CD1c-positive myeloid dendritic cell (primary cell): ENCODE measurements at regions not wholly inside any gene's neighbourhood (a gene's known extent, or its start where the extent isn't known, plus 50 kb on each side); places are given as distances from the start of the nearest gene placed in this dataset.
A peak's percentile ranks its signal among the peaks of the same experiment; 100 is the strongest.
"Not testable (repeated sequence)": the region's sequence is repeated elsewhere in the genome, so short reads cannot be mapped to it uniquely, and the experiment has no call there.

ENCODE experiments used
- DNase-seq: peaks from one replicate; pipeline ENCODE4 v3.0.0-alpha.2; 2016; ENCODE audit errors: extremely low spot score

DNA sequence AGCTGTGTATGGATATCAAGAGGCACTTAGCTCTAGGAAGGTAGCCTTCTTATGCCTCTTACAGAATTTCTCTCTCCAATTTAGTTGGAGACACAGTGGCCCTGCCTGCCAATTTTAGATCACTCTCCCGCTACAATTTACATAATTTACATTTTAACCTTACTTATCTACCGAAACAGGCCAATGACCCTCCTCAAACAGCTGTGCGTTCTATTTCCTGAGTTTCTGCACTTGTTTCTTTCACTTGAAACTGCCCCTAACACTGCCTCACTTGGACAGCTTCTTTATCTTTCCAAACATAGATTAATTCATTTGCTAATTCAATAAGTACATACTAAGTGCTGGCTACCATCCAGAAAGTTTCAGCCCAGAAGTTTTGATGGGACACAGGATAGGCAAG lies 52.9 kb upstream of the HDDC2 start:
- no peak for DNase-seq

DNA sequence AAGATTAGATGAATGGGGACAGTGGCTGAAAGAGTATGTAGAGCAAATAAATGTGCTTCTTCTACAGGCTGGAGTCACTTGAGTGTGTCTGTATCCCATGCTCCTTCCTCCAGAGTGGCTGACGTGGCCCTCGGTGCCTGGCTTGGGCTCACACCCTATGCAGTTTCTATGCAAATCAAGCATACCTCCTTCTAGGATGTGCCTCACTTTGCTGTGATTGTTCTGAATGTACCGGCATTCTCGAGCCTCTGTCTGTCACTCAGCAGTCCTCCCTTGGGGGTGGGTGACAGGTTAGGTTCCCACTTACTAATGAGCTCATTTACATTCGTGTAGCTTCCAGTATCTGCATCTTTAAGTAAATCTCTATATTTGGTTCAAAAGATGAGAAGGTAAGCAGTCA lies 55.1 kb upstream of the HDDC2 start:
- no peak for DNase-seq

DNA sequence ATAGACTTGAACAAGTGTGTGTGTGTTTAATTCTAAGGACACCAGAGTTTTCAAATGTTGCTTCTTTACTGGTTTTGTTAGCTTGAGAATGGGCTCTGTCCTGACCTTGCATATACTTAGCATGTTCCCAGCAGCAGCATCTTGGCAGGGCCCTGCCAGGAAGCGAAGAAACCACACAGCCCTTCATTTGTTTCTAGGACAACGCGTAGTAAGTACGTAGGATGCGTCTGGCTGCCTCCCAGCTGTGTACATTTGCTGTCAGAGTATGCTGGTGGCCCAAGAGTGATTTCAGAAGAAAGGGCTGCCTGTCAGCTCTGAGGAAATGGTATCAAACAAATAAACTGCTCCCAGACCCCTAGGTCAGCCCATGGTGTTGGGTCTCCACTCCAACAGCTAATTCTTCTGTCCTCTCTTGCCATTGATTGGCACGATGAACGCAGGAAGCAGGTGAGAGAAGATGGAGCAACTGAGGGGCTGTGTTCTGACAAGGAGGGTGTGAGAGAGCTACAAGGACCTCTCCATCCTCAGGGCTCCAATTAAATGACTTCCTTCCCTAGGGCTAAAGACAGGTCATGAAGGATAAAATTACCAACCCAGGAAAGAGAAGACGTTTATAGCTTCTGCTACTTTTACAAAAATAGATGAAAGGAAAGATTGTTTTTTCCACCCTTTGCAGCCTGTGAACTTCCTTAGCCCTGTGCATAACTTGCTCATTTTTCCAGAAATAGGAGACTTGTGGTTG lies 55.9 kb upstream of the HDDC2 start:
- no peak for DNase-seq

DNA sequence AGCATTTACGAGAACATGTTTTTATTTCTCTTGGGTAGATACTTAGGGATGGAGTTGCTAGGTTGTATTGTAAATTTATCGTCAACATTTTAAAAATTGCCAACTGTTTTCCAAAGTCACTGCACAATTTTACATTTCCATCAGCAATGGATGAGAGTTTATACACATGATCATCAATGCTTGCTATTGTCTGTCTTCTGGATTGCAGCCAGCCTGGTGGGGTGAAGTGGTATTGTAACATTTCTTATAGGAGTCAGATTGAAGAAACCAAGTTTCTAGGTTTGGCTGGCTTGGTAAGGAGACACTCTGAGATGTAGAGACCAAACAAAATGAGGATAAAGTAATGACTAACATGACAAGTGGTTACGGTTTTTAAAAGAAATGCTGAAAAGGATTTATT lies 57.1 kb upstream of the HDDC2 start:
- no peak for DNase-seq

DNA sequence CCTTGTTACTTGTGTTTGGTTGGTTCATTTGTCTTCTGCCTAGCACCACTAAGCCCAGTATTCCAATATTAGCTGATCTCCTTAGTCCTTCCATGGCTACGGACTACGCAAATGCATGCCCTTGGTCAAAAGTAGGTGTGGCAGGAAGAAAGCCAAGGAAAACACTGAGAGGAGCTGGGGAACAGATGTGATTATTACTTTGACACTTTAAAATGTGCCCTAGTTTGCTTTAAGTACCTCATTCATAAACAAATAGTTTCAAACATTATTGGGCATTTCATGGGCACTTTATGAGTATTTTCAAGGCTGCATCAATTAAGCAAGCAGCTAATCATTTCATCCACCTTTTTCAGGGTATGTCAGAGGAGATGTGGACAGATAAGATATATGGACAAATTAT lies 60.1 kb upstream of the HDDC2 start:
- DNase-seq, result no peak

DNA sequence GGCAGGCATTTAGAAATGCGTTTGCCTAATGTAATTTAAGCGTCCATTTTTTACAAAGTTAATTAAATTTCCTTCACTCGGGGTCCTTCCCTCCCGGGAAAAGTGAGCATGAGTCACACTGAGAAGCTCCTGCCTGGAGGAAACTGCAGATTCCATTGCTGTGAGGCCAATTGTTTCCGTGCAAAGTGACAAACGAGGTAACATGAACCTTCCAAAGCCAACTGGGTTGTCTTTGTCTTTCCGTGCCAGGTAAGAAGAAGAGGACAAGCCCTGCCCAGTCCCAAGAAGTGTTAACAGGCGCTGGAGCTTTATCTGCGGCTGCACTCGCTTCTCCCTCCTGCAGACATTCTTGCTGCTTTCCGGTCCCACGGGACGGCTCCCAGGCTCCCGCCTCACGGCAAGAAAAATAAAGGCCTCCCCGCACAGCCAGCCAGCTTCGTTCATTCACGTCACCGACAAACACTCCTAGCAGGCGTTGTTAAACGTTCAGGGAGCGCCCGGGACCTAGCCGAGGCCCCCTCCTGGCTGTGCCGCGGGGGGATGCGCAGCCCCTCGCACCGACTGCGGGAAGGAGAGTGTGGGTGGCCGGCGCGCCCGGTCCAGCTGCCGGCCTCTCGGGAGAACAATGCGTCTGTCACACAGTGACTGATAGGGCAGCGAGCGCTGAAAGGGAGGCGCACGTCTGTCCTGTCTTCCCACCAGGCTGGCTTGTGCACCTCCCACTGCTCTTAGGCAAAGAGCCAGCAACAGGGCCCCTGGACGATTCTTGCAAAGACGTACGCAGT lies 61.5 kb upstream of the HDDC2 start:
- DNase-seq, result no peak

DNA sequence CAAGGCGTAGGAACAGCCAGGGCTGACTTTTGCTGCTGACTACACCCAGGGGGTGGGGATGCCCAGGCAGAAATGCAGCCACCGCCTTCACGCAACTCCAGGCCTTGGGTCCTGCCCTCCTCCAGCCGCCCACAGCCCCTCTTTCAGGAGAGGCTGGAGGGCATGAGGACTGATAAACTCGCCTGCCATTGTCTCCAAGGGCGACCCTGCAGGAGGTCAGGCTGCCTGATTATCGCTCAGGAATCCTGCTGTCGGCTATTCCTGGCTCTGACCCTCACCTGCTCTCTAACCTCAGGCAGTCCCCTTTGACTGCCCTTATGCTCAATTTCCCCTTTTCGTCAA lies 62.0 kb upstream of the HDDC2 start:
- DNase-seq, result no peak

DNA sequence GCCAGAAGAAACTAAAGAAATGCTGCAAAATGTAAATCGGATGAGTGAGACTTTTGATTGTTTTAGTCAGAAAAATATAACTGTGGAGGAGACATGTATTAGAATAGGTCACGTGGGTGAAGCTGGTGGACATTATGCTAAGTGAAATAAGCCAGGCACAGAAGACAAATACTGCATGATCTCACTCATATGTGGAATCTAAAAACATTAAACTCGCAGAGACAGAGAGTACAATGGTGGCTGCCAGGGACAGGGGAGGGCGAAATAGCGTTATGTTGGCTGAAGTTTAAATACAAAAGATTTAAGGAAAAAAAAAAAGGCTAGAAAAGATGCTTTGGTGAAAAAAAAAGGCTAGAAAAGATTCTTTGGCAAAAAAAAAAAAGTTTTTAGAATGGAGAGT lies 63.5 kb upstream of the HDDC2 start:
- no peak for DNase-seq

DNA sequence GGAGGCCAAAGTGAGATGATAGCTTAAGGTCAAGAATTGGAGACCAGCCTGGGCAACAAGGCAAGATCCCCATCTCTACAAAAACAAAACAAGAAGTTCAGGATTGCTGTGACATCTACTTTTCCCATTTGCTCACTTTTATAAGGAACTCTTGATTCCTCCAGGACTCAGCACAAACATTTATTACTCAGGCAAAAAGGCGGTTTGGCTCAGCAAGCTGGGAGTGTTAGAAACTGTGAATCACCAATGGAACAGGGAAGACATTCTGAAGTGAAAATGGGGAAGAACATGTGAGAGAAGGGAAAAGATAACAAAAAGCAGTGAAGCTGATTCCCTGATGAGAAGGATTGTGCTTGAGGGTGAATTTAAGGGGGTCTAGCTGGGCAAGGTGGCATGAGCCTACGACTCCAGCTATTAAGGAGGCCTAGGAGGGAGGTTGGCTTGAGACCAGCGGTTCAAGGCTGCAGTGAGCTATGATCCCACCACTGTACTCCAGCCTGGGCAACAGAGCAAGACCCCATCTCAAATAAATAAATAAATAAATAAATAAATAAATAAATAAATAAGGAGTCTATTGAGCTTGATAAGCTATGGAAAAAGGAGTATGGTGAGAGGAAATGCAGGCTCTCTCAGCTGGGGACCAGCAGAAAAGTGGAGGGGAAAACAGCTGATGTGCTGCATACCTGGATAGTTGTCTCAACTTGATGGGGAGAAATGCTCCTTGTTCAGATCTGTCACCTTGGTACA lies 65.4 kb upstream of the HDDC2 start:
- DNase-seq, result no peak

DNA sequence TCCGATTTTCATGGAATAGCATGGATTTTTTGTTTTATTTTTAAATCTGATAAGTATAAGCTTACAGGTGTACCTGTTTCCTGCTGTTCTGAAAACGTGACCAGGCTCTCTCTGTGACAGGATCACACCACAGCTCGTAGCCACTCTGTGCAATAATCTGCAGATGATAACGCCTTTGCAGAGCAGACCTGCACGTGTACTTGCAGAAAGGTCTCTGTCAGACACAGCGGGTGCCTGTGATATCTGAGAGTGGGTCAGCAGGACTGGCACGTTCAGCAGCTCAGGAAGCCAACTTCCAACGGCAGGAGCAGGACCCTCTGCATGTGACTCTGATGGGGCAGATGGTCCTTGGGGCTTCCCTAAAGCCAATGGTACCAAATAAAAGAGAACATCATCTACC lies 68.6 kb upstream of the HDDC2 start:
- DNase-seq, result no peak

DNA sequence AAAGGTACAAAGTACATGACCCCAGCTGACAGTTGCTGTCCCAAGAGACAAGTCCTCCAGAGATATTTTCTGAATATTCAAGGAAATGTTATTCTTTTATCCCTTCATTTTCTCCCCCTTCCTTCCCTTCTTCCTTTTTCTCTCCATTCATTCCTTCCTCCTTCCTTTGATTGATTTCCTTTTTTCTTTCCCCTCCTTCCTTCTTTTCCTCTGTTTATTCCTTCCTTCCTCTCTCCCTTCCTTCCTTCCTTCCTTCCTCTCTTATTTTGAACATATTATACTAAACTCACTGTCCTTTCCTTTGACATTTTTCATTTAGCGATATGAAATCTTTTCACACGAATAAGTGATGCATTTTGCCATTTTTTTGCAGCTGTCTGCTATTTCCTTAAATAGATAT lies 73.2 kb upstream of the HDDC2 start:
- DNase-seq, result no peak

DNA sequence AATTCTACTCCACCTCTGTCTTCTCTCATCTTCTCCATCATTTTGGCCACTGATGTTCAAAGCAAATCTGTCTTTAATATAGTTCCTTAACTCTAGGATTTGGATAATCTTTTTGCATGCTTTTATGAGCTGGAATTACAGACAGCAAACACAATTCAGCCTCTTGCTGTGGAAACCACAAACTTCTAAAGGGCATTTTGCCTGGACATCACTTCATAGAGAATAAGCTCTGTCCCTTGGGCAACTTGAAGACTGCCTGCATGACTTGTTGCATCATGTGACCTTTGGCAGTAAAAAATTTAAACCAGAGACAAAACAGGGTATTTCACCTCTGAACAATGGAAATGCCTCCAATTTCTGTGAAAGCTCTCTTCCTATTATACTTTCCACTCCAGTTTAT lies 74.1 kb upstream of the HDDC2 start:
- no peak for DNase-seq

DNA sequence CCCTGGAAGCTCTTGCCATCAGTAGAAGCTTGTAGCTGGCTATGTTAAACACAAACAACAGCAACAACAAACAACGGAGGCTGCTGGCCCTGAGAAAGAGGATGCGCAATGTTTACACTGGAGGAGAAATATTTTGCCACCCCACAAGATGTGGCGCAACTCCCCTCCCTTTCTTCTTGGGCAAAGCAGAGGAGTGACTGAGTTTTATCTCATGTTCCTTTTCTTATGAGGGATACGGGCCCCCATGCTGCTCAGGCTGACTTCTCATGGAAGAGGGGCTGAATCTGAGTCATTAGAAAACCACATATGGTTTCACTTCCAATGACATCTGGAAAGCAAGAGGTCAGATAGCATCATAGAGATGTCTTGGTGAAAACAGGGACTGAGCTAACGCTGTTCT lies 75.9 kb upstream of the HDDC2 start:
- DNase-seq, result peak; percentile 56

DNA sequence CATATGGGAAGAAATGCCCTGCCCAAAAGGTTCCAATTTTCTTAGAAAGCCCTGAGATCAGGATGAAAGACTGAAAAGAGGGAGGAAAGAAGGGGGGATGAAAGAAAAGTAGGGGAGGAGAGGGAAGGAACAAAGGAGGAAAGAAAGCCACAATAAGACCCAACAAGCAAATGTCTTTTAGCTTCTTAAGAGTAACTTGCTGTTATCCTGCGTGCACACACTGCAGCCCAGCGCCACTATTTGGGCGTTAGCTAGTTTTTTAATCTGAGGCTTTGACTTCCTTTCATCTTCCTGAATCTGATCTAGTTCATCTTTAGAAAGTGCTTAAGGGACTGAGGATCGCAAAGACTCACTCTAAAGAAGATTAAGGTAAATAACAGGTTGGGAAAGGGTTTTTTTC lies 77.4 kb upstream of the HDDC2 start:
- DNase-seq, result no peak

DNA sequence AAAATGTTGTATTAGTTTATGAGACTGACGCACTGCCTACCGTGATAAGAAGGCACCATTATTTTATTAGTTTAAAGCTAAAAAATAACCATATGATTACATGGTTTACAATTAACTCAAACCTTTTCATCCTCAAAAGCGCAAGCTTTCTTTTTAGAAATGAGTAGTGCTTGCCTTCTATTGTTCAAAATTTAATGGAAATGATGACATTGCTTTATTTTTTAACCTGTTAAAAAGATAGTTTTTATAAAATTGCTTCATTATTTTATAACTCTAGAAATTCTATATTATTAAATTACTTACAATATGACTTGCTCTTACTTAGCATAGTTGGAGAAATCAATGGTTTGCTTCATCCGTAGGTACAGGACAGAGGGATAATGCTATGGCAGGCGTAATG lies 78.7 kb upstream of the HDDC2 start:
- DNase-seq, result no peak

DNA sequence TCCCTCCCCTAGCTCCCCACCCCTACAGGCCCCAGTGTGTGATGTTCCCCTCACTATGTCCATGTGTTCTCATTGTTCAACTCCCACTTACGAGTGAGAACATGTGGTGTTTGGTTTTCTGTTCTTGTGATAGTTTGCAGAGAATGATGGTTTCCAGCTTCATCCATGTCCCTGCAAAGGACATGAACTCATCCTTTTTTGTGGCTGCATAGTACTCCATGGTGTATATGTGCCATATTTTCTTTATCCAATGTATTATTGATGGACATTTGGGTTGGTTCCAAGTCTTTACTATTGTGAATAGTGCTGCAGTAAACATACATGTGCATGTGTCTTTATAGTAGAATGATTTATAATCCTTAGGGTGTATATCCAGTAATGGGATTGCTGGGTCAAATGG lies 84.6 kb upstream of the HDDC2 start:
- DNase-seq, result not testable (repeated sequence)

DNA sequence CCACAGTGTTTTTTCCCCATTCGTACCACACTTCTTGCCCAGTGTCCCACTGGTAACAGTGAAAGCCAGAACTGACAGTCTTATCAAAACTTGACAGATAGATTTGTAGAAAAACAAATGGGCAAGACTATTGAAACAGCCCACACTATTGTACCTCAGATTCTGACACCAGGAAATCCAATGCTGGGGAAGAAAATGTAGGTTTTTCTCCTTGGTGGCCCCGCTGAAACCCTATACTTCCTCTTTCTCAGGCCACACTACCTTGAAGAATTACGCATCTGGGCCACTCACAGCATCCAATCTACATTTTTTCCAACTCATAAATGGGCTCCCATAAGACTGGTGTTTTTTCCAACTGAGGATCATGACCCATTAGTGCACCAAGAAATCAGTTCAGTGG lies 90.9 kb upstream of the HDDC2 start:
- DNase-seq, result no peak

DNA sequence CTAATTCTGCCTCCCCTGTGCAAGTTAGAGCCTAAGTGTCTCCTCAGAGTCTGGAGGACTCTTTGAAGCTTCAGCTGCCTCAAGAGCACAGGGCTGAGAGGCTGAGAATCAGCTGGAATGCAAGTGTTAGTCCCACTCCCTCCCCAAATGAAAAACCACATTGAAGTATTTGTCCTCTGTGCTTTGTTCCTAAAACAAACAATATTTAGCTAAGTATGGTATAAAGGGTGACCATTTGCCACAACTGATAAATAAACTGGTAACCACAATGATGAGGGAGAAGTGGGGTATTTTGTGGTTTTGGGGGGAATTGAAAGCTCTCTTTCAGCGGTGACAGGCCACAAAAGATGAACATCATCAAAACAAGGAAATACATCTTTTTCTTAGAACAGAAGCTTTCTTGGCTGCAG lies 91.7 kb upstream of the HDDC2 start:
- DNase-seq, result no peak

DNA sequence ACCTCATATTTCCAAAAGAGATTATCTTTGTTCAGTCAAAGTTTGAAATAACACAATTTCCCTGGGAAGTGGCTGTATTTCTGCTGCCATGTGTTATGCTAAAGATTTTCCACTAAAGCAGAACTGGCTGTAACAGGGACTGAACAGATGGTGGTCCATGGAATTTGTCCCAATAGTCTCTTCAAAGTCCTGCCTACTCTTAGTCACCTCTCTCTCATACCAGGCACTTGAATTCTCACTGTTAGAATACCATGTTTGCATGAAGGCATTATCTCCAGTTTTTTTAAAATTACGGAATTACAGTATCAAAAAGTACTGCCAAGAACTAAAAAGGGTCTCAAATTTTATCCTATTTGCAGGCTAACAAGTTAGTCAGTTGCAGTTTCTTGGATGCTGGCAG lies 105.0 kb upstream of the HDDC2 start:
- no peak for DNase-seq

DNA sequence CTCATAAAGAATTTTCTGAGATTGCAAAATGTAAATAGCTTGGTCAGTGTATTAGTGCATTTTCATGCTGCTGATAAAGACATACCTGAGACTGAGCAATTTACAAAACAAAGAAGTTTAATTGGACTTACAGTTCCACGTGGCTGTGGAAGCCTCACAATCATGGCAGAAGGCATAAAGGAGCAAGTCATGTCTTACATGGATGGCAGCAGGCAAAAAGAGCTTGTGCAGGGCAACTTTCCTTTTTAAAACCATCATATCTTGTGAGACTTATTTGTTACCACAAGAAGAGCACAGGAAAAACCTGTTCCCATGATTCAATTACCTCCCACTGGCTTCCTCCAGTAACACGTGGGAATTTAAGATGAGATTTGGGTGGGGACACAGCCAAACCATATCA lies 112.7 kb upstream of the HDDC2 start:
- no peak for DNase-seq

DNA sequence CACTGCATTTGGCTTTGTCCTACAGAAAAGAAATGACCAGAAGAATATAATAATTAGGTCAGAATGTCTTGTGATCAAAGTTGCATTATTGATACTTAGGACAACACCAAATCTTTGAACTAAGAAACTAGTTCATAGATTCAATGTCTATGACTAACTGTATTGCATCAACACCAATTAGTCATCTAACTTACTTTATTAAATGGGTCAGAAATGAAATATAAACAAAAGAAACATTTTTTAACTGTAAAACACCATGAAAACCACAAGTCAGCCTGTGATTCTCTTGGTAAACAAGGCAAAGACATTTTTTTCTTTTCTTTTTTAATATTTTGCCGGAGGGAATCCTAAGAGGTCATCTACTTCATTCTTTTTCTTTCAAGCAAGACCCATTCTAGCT lies 114.1 kb upstream of the HDDC2 start:
- no peak for DNase-seq

DNA sequence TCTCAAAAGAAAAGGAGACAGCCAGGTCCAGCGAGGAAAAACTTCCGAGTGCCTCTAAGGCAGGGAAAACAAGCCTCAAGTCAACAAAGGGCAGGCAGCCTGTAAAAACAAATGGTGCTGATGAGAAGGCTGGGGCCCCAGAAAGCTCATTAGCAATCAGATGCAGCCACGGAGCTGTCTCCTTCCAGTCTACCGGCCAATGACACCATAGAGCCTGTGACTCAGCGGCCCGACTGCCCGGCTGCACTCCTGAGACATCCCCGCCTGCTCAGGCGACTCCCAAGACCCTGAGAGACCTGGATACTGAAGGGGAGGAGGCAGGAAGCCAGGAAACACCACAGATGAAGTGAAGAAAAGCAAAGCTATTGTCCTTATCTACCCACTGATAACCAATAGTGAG lies 120.1 kb upstream of the HDDC2 start:
- DNase-seq, result no peak

DNA sequence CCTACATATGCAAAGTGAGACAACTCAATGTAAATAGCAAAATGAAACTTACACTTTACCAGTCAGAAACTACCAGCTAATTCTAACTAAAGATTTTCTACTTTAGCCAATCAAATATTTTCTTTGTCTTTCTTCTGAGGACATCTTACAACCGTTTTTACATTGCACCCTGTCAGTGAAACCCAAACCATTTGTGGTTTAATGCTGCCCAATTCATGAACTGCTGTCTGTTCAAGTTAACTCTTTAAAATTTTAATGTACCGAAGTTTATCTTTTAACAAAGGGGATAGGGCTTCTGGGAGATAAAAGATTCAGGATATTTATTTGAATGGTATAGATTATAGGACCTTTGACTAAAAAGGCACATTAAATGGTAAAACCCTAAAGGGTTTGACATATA lies 121.3 kb upstream of the HDDC2 start:
- no peak for DNase-seq
